Fibroblast of pulmonary artery (primary cell): ENCODE measurements at regions not wholly inside any gene's neighbourhood (a gene's known extent, or its start where the extent isn't known, plus 50 kb on each side); places are given as distances from the start of the nearest gene placed in this dataset.

Experiments used
- DNase-seq: peaks from one replicate; pipeline ENCODE4 v3.0.0-alpha.2; 2010; ENCODE audit warnings: low read depth
- H3K4me3 ChIP-seq: replicated peaks from 2 replicates; pipeline ENCODE4 v1.5.1; 2011; ENCODE audit warnings: low read depth, mild to moderate bottlenecking, control low read depth, low read length, moderate library complexity
- CTCF ChIP-seq: IDR thresholded peaks from 2 replicates; pipeline ENCODE4 v1.5.1; 2011; ENCODE audit warnings: mild to moderate bottlenecking, control low read depth, low read length, inconsistent platforms; ENCODE audit errors: missing control alignments

- no peak for TF ChIP-seq CTCF
- no peak for DNase-seq
- peak overlapping the region; percentile 61 for H3K4me3 ChIP-seq
Measured at GRCh38 chr18:26657631-26658581, 109.6 kb upstream of the KCTD1 start.

GRCh38 chr18:26656944-26657536 lies 108.7 kb upstream of the KCTD1 start:
- peak overlapping the region; percentile 61 for H3K4me3 ChIP-seq
- TF ChIP-seq CTCF = peak; percentile 15
- DNase-seq = peak; percentile 63

- DNase-seq = no peak
- TF ChIP-seq CTCF = no peak
- H3K4me3 ChIP-seq = peak overlapping the region; percentile 61
Measured at GRCh38 chr18:26656431-26656943, 108.1 kb upstream of the KCTD1 start.

- DNase-seq = peak; percentile 49
- no peak for TF ChIP-seq CTCF
- peak overlapping the region; percentile 61 for H3K4me3 ChIP-seq
Measured at GRCh38 chr18:26655525-26656430, 107.4 kb upstream of the KCTD1 start.

- peak; percentile 14 for DNase-seq
- H3K4me3 ChIP-seq = no peak overlapping the region
- no peak for TF ChIP-seq CTCF
Measured at GRCh38 chr18:26654616-26655524, 106.5 kb upstream of the KCTD1 start.
